ENCODE measurements at regions not wholly inside any gene's neighbourhood (a gene's known extent, or its start where the extent isn't known, plus 50 kb on each side); places are given as distances from the start of the nearest gene placed in this dataset.

- 0% methylated on average over 3 of the region's 3 CpGs for WGBS (ENCODE audit: insufficient coverage, low coverage, missing lambda C conversion rate)
- Histone ChIP-seq H3K79me2 (ENCODE audit: control insufficient read depth, insufficient read depth, low read length) (no peaks in the 10 kb centered on the region), H3K27me3 (ENCODE audit: control insufficient read depth in 2 of 2, insufficient read depth in 2 of 2, low read length in 2 of 2) (no peaks in the 10 kb centered on the region), H3K9me1 (ENCODE audit: control insufficient read depth, insufficient read depth, low read length) (no peaks in the 10 kb centered on the region), H2AFZ (ENCODE audit: low read depth, low read length) (no peak overlapping the region), H3K4me1 (replicated peaks in 1 of 2; ENCODE audit: control insufficient read depth in 2 of 2, insufficient read depth in 2 of 2, low read length in 2 of 2) (no peaks in the 10 kb centered on the region), H3K9me3 (replicated peaks; ENCODE audit: control insufficient read depth, insufficient read depth, low read depth, low read length) (no peaks in the 10 kb centered on the region), H3K9ac (ENCODE audit: insufficient read depth in 1 of 2, low read depth in 2 of 2, low read length in 2 of 2) (no peak overlapping the region), H4K20me1 (replicated peaks; ENCODE audit: control insufficient read depth, insufficient read depth, low read length) (no peaks in the 10 kb centered on the region), H3K4me2 (ENCODE audit: insufficient read depth, low read length) (no peak overlapping the region), H3K27ac (ENCODE audit: extremely low read depth, low read depth, low read length) (no peak overlapping the region), H3K4me3 (no peak overlapping the region), H3K36me3 (ENCODE audit: control insufficient read depth, insufficient read depth, low read length) (no peaks in the 10 kb centered on the region)
- POLR2A ChIA-PET, result no interaction called here
- ATAC-seq (no peak), FAIRE-seq (no peak), DNase-seq (ENCODE audit: extremely low read depth in 1 of 4, low spot score in 3 of 4) (no peak)
- TF ChIP-seq MBD1 (CRISPR knock-in tag; IDR thresholded peaks at IDR 0.05) (no peak), MXI1 (IDR thresholded peaks at IDR 0.05; ENCODE audit: low read depth, low read length) (no peak), ZNF764 (CRISPR knock-in tag; IDR thresholded peaks at IDR 0.05; ENCODE audit: low read depth) (no peak), KLF16 (IDR thresholded peaks at IDR 0.05) (no peak), SMAD1 (IDR thresholded peaks at IDR 0.05; ENCODE audit: low read depth, low read length, partially characterized antibody) (no peak), MECOM (CRISPR knock-in tag; IDR thresholded peaks at IDR 0.05) (no peak), TSC22D4 (tag; IDR thresholded peaks at IDR 0.05) (no peak), TFAP4 (CRISPR knock-in tag; IDR thresholded peaks at IDR 0.05; ENCODE audit: borderline replicate concordance) (no peak), NCOA1 (IDR thresholded peaks at IDR 0.05; ENCODE audit: low read depth) (no peak), BCOR (IDR thresholded peaks at IDR 0.05) (no peak), HMBOX1 (IDR thresholded peaks at IDR 0.05) (no peak), KDM1A (IDR thresholded peaks at IDR 0.05) (no peak), ARHGAP35 (IDR thresholded peaks at IDR 0.05; ENCODE audit: partially characterized antibody) (no peak), IRF1 (CRISPR knock-in tag; IDR thresholded peaks at IDR 0.05; ENCODE audit: borderline replicate concordance) (no peak), PBX2 (CRISPR knock-in tag; IDR thresholded peaks at IDR 0.05; ENCODE audit: low read depth) (no peak), PBX2 (tag; conservative IDR thresholded peaks at IDR 0.05; ENCODE audit: low read depth) (no peak), YY1 (IDR thresholded peaks at IDR 0.05; ENCODE audit: borderline replicate concordance in 1 of 3, control insufficient read depth in 1 of 3, extremely low read depth in 1 of 3, insufficient read depth in 3 of 3, insufficient read length in 1 of 3, insufficient replicate concordance in 2 of 3, low read depth in 1 of 3, low read length in 2 of 3) (no peak)
- CTCF ChIA-PET (ENCODE audit: low intra/inter-chr PET ratio), result no interaction called here
- intact Hi-C loops (cut with micrococcal nuclease) (loop anchor here (5.0 kb wide), 1 partner anchor 417 kb away; no protein-coding TSS in a partner anchor), in situ Hi-C loops (cut with MboI) (no loop called here)
- no TSS peak for BruUV-seq (replicated peaks)
Measured at GRCh38 chr18:61085036-61085435, 248.2 kb upstream of the CDH20 start.
